K562 (cell line): ENCODE measurements at regions not wholly inside any gene's neighbourhood (a gene's known extent, or its start where the extent isn't known, plus 50 kb on each side); places are given as distances from the start of the nearest gene placed in this dataset.
A peak's percentile ranks its signal among the peaks of the same experiment; 100 is the strongest.

Experiments
- CBX3 ChIP-seq, 2 experiments: IDR thresholded peaks; 1 replicate in 1 of 2; 2 replicates in 1 of 2; pipeline ENCODE4 v1.6.1; 2012; ENCODE audit warnings: inconsistent platforms in 2 of 2, low read length in 2 of 2, borderline replicate concordance in 1 of 2, control low read depth in 1 of 2
- JUNB ChIP-seq: fragments of 450-650 bp; formaldehyde crosslinking; conservative IDR thresholded peaks from 2 replicates; pipeline ENCODE4 v1.4.0; 2020; ENCODE audit warnings: mild to moderate bottlenecking
- PTBP1 ChIP-seq: fragments of 200-400 bp; formaldehyde crosslinking; IDR thresholded peaks from 2 replicates; pipeline ENCODE4 v1.6.1; 2017; ENCODE audit warnings: low read depth, low read length
- ZNF175 ChIP-seq: fragments of 200-800 bp; sonication (Bioruptor generic); IDR thresholded peaks from 2 replicates; pipeline ENCODE4 v1.6.1; 2016; ENCODE audit warnings: low read depth, mild to moderate bottlenecking, missing genetic modification characterization, missing compliant biosample characterization
- TF ChIP-seq, protein P1 (sequence below): fragments of 450-650 bp; formaldehyde crosslinking; IDR thresholded peaks from 2 replicates; pipeline ENCODE4 v1.4.0; 2022; ENCODE audit warnings: mild to moderate bottlenecking, moderate library complexity
- TF ChIP-seq, protein P2 (sequence below): fragments of 450-650 bp; IDR thresholded peaks from 2 replicates; pipeline ENCODE4 v1.6.1; 2016
- TF ChIP-seq, protein P3 (sequence below): sonication (generic); formaldehyde crosslinking; IDR thresholded peaks from 2 replicates; pipeline ENCODE4 v1.8.1; 2022; ENCODE audit warnings: missing genetic modification reagents
- TF ChIP-seq, protein P4 (sequence below): fragments of 450-650 bp; IDR thresholded peaks from 2 replicates; pipeline ENCODE4 v1.6.1; 2016; ENCODE audit warnings: mild to moderate bottlenecking, moderate library complexity

DNA sequence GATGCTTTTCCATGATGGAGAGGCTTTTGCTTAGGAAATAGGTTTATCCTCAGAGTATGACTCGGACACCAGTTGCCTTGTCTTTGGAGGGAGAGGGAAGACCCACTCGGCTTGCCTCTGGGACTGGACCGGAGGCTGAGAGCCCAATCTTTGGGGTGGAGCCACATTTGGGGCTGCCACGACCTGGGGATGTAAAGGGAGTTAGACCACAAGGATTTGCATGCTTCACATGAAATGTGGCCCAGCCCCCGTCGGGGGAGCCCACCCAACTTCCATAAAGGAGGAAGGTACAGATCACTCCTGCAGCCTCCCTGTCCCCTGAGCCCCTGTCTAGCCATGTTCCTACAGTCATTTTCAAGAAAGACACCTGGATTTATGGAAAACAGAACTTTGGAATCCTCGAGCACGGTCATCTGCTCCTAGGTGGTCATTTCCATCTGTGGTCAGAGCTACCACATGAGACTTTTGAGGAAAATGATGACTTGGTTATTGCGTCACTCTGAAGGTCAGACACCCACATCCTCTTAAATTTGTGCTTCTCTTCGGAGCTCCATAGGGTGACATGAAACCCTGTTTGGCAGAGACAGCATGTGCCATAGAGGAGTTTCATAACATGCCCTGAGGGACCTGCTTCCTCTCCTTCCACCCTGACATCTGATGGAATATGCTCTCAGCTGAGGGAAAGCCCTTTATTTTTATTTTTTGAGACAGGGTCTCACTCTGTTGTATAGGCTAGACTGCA is 99.4 kb upstream of the SLC45A1 start (continued):
- TF ChIP-seq, protein P1, sequence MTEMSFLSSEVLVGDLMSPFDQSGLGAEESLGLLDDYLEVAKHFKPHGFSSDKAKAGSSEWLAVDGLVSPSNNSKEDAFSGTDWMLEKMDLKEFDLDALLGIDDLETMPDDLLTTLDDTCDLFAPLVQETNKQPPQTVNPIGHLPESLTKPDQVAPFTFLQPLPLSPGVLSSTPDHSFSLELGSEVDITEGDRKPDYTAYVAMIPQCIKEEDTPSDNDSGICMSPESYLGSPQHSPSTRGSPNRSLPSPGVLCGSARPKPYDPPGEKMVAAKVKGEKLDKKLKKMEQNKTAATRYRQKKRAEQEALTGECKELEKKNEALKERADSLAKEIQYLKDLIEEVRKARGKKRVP (CRISPR knock-in tag): peak; percentile 76
- TF ChIP-seq JUNB (peak; percentile 46; the same call in 1 of the 2 replicates), ZNF175 (CRISPR knock-in tag) (peak; percentile 76; the same call in 1 of the 2 replicates), CBX3 (IDR thresholded peaks at IDR 0.05; ENCODE audit: borderline replicate concordance in 1 of 2, low read length in 2 of 2) (no peak), PTBP1 (no peak)
- TF ChIP-seq, protein P2, sequence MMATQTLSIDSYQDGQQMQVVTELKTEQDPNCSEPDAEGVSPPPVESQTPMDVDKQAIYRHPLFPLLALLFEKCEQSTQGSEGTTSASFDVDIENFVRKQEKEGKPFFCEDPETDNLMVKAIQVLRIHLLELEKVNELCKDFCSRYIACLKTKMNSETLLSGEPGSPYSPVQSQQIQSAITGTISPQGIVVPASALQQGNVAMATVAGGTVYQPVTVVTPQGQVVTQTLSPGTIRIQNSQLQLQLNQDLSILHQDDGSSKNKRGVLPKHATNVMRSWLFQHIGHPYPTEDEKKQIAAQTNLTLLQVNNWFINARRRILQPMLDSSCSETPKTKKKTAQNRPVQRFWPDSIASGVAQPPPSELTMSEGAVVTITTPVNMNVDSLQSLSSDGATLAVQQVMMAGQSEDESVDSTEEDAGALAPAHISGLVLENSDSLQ: no peak
- TF ChIP-seq, protein P3, sequence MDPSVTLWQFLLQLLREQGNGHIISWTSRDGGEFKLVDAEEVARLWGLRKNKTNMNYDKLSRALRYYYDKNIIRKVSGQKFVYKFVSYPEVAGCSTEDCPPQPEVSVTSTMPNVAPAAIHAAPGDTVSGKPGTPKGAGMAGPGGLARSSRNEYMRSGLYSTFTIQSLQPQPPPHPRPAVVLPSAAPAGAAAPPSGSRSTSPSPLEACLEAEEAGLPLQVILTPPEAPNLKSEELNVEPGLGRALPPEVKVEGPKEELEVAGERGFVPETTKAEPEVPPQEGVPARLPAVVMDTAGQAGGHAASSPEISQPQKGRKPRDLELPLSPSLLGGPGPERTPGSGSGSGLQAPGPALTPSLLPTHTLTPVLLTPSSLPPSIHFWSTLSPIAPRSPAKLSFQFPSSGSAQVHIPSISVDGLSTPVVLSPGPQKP (CRISPR knock-in tag): no peak
- TF ChIP-seq, protein P4, sequence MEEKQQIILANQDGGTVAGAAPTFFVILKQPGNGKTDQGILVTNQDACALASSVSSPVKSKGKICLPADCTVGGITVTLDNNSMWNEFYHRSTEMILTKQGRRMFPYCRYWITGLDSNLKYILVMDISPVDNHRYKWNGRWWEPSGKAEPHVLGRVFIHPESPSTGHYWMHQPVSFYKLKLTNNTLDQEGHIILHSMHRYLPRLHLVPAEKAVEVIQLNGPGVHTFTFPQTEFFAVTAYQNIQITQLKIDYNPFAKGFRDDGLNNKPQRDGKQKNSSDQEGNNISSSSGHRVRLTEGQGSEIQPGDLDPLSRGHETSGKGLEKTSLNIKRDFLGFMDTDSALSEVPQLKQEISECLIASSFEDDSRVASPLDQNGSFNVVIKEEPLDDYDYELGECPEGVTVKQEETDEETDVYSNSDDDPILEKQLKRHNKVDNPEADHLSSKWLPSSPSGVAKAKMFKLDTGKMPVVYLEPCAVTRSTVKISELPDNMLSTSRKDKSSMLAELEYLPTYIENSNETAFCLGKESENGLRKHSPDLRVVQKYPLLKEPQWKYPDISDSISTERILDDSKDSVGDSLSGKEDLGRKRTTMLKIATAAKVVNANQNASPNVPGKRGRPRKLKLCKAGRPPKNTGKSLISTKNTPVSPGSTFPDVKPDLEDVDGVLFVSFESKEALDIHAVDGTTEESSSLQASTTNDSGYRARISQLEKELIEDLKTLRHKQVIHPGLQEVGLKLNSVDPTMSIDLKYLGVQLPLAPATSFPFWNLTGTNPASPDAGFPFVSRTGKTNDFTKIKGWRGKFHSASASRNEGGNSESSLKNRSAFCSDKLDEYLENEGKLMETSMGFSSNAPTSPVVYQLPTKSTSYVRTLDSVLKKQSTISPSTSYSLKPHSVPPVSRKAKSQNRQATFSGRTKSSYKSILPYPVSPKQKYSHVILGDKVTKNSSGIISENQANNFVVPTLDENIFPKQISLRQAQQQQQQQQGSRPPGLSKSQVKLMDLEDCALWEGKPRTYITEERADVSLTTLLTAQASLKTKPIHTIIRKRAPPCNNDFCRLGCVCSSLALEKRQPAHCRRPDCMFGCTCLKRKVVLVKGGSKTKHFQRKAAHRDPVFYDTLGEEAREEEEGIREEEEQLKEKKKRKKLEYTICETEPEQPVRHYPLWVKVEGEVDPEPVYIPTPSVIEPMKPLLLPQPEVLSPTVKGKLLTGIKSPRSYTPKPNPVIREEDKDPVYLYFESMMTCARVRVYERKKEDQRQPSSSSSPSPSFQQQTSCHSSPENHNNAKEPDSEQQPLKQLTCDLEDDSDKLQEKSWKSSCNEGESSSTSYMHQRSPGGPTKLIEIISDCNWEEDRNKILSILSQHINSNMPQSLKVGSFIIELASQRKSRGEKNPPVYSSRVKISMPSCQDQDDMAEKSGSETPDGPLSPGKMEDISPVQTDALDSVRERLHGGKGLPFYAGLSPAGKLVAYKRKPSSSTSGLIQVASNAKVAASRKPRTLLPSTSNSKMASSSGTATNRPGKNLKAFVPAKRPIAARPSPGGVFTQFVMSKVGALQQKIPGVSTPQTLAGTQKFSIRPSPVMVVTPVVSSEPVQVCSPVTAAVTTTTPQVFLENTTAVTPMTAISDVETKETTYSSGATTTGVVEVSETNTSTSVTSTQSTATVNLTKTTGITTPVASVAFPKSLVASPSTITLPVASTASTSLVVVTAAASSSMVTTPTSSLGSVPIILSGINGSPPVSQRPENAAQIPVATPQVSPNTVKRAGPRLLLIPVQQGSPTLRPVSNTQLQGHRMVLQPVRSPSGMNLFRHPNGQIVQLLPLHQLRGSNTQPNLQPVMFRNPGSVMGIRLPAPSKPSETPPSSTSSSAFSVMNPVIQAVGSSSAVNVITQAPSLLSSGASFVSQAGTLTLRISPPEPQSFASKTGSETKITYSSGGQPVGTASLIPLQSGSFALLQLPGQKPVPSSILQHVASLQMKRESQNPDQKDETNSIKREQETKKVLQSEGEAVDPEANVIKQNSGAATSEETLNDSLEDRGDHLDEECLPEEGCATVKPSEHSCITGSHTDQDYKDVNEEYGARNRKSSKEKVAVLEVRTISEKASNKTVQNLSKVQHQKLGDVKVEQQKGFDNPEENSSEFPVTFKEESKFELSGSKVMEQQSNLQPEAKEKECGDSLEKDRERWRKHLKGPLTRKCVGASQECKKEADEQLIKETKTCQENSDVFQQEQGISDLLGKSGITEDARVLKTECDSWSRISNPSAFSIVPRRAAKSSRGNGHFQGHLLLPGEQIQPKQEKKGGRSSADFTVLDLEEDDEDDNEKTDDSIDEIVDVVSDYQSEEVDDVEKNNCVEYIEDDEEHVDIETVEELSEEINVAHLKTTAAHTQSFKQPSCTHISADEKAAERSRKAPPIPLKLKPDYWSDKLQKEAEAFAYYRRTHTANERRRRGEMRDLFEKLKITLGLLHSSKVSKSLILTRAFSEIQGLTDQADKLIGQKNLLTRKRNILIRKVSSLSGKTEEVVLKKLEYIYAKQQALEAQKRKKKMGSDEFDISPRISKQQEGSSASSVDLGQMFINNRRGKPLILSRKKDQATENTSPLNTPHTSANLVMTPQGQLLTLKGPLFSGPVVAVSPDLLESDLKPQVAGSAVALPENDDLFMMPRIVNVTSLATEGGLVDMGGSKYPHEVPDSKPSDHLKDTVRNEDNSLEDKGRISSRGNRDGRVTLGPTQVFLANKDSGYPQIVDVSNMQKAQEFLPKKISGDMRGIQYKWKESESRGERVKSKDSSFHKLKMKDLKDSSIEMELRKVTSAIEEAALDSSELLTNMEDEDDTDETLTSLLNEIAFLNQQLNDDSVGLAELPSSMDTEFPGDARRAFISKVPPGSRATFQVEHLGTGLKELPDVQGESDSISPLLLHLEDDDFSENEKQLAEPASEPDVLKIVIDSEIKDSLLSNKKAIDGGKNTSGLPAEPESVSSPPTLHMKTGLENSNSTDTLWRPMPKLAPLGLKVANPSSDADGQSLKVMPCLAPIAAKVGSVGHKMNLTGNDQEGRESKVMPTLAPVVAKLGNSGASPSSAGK: peak; percentile 70
